ENCODE measurements at regions not wholly inside any gene's neighbourhood (a gene's known extent, or its start where the extent isn't known, plus 50 kb on each side); places are given as distances from the start of the nearest gene placed in this dataset.
A peak's percentile ranks its signal among the peaks of the same experiment; 100 is the strongest.

GRCh38 chr18:76255070-76255683, 239.9 kb downstream of the ZNF516 start:
- no peak for DNase-seq (ENCODE audit: low read depth)

GRCh38 chr18:76252880-76253279, 242.2 kb downstream of the ZNF516 start:
- no peak for DNase-seq (ENCODE audit: low read depth)

- no peak for DNase-seq (ENCODE audit: low read depth)
Observed at GRCh38 chr18:76252139-76252538, 242.9 kb downstream of the ZNF516 start.

GRCh38 chr18:76251691-76252090, 243.4 kb downstream of the ZNF516 start:
- DNase-seq (ENCODE audit: low read depth): no peak

GRCh38 chr18:76246590-76246989, 248.5 kb downstream of the ZNF516 start:
- DNase-seq (ENCODE audit: low read depth): peak; percentile 64

- no peak for DNase-seq (ENCODE audit: low read depth)
Observed at GRCh38 chr18:76234676-76235060, 260.4 kb downstream of the ZNF516 start.

GRCh38 chr18:76233876-76234675, 261.0 kb downstream of the ZNF516 start:
- DNase-seq (ENCODE audit: low read depth): no peak

- no peak for DNase-seq (ENCODE audit: low read depth)
Observed at GRCh38 chr18:76233406-76233805, 261.6 kb downstream of the ZNF516 start.

GRCh38 chr18:76232779-76233178, 262.3 kb downstream of the ZNF516 start:
- DNase-seq (ENCODE audit: low read depth): no peak

- DNase-seq (ENCODE audit: low read depth): no peak
Observed at GRCh38 chr18:76232010-76232409, 263.0 kb downstream of the ZNF516 start.

- DNase-seq (ENCODE audit: low read depth): no peak
Observed at GRCh38 chr18:76231402-76231801, 263.6 kb downstream of the ZNF516 start.

- no peak for DNase-seq (ENCODE audit: low read depth)
Observed at GRCh38 chr18:76230791-76231190, 264.3 kb downstream of the ZNF516 start.

GRCh38 chr18:76228716-76229115, 266.3 kb downstream of the ZNF516 start:
- DNase-seq (ENCODE audit: low read depth): no peak

- DNase-seq (ENCODE audit: low read depth): no peak
Observed at GRCh38 chr18:76227759-76228158, 267.3 kb downstream of the ZNF516 start.

- no peak for DNase-seq (ENCODE audit: low read depth)
Observed at GRCh38 chr18:76223403-76223802, 271.6 kb downstream of the ZNF516 start.

GRCh38 chr18:76219023-76219422, 276.0 kb downstream of the ZNF516 start:
- no peak for DNase-seq (ENCODE audit: low read depth)

GRCh38 chr18:76216096-76216495, 278.9 kb downstream of the ZNF516 start:
- DNase-seq (ENCODE audit: low read depth): no peak

- no peak for DNase-seq (ENCODE audit: low read depth)
Observed at GRCh38 chr18:76213991-76214390, 281.1 kb downstream of the ZNF516 start.

- DNase-seq (ENCODE audit: low read depth): no peak
Observed at GRCh38 chr18:76212960-76213359, 282.1 kb downstream of the ZNF516 start.

GRCh38 chr18:76209597-76209996, 285.4 kb downstream of the ZNF516 start:
- DNase-seq (ENCODE audit: low read depth): no peak

GRCh38 chr18:76208678-76209306, 286.2 kb downstream of the ZNF516 start:
- DNase-seq (ENCODE audit: low read depth): no peak

- DNase-seq (ENCODE audit: low read depth): no peak
Observed at GRCh38 chr18:76205906-76206305, 289.1 kb downstream of the ZNF516 start.

- DNase-seq (ENCODE audit: low read depth): no peak
Observed at GRCh38 chr18:76203552-76203951, 291.5 kb downstream of the ZNF516 start.

All from myocyte (in vitro differentiated cells).